Common myeloid progenitor, CD34-positive (primary cell): ENCODE measurements at regions not wholly inside any gene's neighbourhood (a gene's known extent, or its start where the extent isn't known, plus 50 kb on each side); places are given as distances from the start of the nearest gene placed in this dataset.

Experiments used
- CTCF ChIA-PET: fragments of 350-600 bp; sonication (Branson Sonifier 250); formaldehyde crosslinking; loops from one replicate; lab custom pipeline; 2021; ENCODE audit warnings: antibody characterized with exemption; lab: Charles Lee
- POLR2A ChIA-PET: fragments of 350-600 bp; sonication (Branson Sonifier 250); formaldehyde crosslinking; loops from one replicate; lab custom pipeline; 2021; ENCODE audit warnings: antibody characterized with exemption; lab: Charles Lee
- DNase-seq, 3 donors: peaks; one replicate each; pipeline versions ENCODE4 v3.0.0 to v3.0.0-alpha.2; 2013
- H3K27ac ChIP-seq, 2 experiments: 1 replicate in 1 of 2; 2 replicates in 1 of 2; pipeline ENCODE4 v1.7.0; 2013; ENCODE audit warnings: inconsistent platforms in 2 of 2, low read length in 2 of 2, mild to moderate bottlenecking in 2 of 2, low read depth in 1 of 2, moderate library complexity in 1 of 2; ENCODE audit not compliant: severe bottlenecking in 2 of 2, insufficient read depth in 1 of 2, poor library complexity in 1 of 2
- H3K27me3 ChIP-seq, 5 experiments: replicated peaks in 2 of 5; 1 replicate in 3 of 5; 2 replicates in 2 of 5; pipeline versions ENCODE4 v1.6.1 to v1.7.0; 2013; ENCODE audit warnings: low read length in 4 of 5, mild to moderate bottlenecking in 2 of 5, moderate library complexity in 2 of 5, inconsistent platforms in 1 of 5; ENCODE audit not compliant: insufficient read depth in 5 of 5, control insufficient read depth in 4 of 5
- H3K36me3 ChIP-seq, 4 experiments: 1 replicate in 2 of 4; 2 replicates in 2 of 4; pipeline versions ENCODE4 v1.6.1 to v1.7.0; 2013; ENCODE audit warnings: low read length in 3 of 4, control low read depth in 1 of 4, mild to moderate bottlenecking in 1 of 4; ENCODE audit not compliant: control insufficient read depth in 4 of 4, insufficient read depth in 4 of 4
- H3K4me1 ChIP-seq, 4 experiments: 1 replicate in 3 of 4; 2 replicates in 1 of 4; pipeline versions ENCODE4 v1.6.1 to v1.7.1; 2013; ENCODE audit warnings: low read length in 3 of 4, mild to moderate bottlenecking in 3 of 4, control low read depth in 1 of 4, inconsistent platforms in 1 of 4, moderate library complexity in 1 of 4; ENCODE audit not compliant: control insufficient read depth in 4 of 4, insufficient read depth in 4 of 4; ENCODE audit errors: control extremely low read depth in 1 of 4
- H3K4me3 ChIP-seq, 7 experiments: 1 replicate in 4 of 7; 2 replicates in 3 of 7; pipeline versions ENCODE4 v1.5.1 to v1.7.0; 2013; ENCODE audit warnings: mild to moderate bottlenecking in 7 of 7, low read length in 6 of 7, moderate library complexity in 6 of 7, inconsistent platforms in 2 of 7, low read depth in 2 of 7, control low read depth in 1 of 7; ENCODE audit not compliant: insufficient read depth in 4 of 7, control insufficient read depth in 1 of 7; ENCODE audit errors: extremely low read depth in 1 of 7
- H3K9me3 ChIP-seq, 5 experiments: 1 replicate in 4 of 5; 2 replicates in 1 of 5; pipeline versions ENCODE4 v1.6.1 to v1.7.1; 2013; ENCODE audit warnings: low read length in 4 of 5, mild to moderate bottlenecking in 2 of 5, inconsistent platforms in 1 of 5, low read depth in 1 of 5, moderate library complexity in 1 of 5; ENCODE audit not compliant: control insufficient read depth in 4 of 5, insufficient read depth in 2 of 5; ENCODE audit errors: control extremely low read depth in 1 of 5
- WGBS: methylation state at CpG from one replicate; pipeline ENCODE4 v1.1.5; 2013; ENCODE audit not compliant: insufficient coverage; 5-methylcytosine and 5-hydroxymethylcytosine counted together

DNA sequence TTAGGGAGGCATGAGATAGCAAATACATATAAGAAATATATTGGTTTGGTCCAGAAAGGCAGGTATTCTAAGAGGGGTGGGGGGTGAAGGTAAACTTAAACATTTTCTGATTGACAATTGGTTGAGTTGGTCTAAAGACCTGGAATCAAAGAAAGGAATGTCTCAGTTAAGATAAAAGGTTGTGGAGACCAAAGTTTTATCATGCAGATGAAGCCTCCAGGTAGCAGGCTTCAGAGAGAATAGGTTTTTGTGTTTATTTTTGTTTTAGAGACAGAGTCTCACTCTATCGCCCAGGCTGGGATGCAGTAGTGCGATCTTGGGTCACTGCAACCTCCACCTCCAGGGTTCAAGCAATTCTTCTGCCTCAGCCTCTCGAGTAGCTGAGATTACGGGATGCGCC is 80.5 kb downstream of the NPAP1 start:
- 94% methylated on average over 5 of the region's 5 CpGs for WGBS
- H3K36me3 ChIP-seq = no peaks in the 10 kb centered on the region
- peaks cover 0 to 2% (median 0%) of the 10 kb centered on the region in 5 experiments for H3K9me3 ChIP-seq
- H3K4me1 ChIP-seq = no peaks in the 10 kb centered on the region
- no peak overlapping the region for H3K4me3 ChIP-seq
- DNase-seq = no peak
- no peaks in the 10 kb centered on the region for H3K27me3 ChIP-seq
- no peak overlapping the region for H3K27ac ChIP-seq
- ChIA-PET CTCF (no interaction called here), POLR2A (no interaction called here)

DNA sequence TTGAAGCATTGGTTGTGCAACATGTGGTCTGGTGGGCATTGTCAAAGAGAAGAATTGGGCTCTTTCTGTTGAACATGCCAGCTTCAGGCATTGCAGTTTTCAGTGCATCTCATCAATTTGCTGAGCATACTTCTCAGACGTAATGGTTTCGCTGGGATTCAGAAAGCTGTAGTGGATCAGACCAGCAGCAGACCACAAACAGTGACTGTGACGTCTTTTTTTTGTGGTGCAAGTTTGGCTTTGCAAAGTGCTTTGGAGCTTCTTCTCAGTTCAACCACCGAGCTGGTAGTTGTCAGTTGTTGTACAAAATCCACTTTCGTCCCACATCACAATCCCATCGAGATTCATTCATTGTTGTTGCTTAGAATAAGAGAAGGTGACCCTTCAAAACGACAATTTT is 84.5 kb downstream of the NPAP1 start:
- POLR2A ChIA-PET = no interaction called here
- Histone ChIP-seq H3K27me3 (no peaks in the 10 kb centered on the region), H3K36me3 (no peaks in the 10 kb centered on the region), H3K9me3 (no peaks in the 10 kb centered on the region), H3K4me1 (no peaks in the 10 kb centered on the region), H3K4me3 (no peak overlapping the region), H3K27ac (no peak overlapping the region)
- CTCF ChIA-PET = no interaction called here
- DNase-seq = no peak
- 83% methylated on average over 4 of the region's 7 CpGs for WGBS

DNA sequence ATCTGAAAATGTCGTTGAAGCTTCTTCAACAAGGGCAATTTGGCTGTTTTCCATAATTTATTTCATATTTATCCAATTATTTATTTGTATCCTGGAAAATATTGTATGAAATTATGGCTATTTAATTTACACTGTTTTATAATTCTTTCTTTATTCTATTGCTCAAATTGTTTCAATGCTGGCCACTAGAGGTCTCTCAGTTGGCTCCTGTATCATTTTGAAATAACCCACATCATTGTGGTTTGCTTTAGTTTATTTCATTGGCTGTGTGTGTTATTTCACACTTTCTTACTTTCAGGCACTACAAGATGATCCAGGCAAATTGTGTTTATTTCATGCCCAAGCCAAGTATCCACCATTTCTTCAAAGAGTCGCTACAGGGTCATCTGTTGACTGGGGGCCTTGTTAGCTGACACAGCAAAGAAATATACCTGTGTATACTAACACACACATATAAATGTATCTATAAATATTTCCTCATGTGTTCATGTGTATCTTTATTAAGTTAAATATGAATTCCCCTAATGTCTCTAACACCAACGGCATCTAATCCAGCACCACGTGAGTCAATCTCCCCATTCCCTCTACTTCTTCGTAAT is 86.2 kb downstream of the NPAP1 start:
- peak; percentile 3 to 38 (median 35) for DNase-seq
- H3K4me3 ChIP-seq = no peak overlapping the region
- no peaks in the 10 kb centered on the region for H3K36me3 ChIP-seq
- no peaks in the 10 kb centered on the region for H3K4me1 ChIP-seq
- no peaks in the 10 kb centered on the region for H3K27me3 ChIP-seq
- CTCF ChIA-PET = no interaction called here
- H3K9me3 ChIP-seq = no peaks in the 10 kb centered on the region
- 93% methylated on average over 3 of the region's 5 CpGs for WGBS
- no peak overlapping the region for H3K27ac ChIP-seq
- POLR2A ChIA-PET = no interaction called here

DNA sequence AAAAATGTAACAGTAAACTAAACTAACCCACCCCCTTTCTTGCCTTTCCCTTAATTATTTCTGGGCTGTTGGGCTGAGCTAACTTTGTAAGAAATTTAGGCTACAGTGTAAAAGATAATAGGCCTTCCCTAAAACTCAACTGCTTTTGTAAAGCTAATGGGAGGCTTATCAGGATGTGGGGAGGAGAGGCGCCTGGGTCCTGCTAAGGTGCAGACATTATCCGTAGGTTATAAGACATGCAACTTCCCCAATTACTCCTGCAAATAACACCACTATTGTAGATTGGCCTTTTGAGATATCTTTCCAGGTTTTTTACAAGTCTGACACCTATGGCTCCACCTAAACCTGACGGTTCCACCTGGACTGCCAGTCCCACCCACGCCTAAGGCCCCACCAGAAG is 88.3 kb downstream of the NPAP1 start:
- no peaks in the 10 kb centered on the region for H3K4me1 ChIP-seq
- ChIA-PET CTCF (interaction anchor here (1.5 kb wide), 1 partner anchor 737 kb away, joined by 3 read pairs; no protein-coding TSS in a partner anchor), POLR2A (no interaction called here)
- H3K4me3 ChIP-seq = no peak overlapping the region
- no peaks in the 10 kb centered on the region for H3K27me3 ChIP-seq
- WGBS = 94% methylated on average over 2 of the region's 4 CpGs
- no peaks in the 10 kb centered on the region for H3K9me3 ChIP-seq
- no peak for DNase-seq
- no peak overlapping the region for H3K27ac ChIP-seq
- H3K36me3 ChIP-seq = no peaks in the 10 kb centered on the region

DNA sequence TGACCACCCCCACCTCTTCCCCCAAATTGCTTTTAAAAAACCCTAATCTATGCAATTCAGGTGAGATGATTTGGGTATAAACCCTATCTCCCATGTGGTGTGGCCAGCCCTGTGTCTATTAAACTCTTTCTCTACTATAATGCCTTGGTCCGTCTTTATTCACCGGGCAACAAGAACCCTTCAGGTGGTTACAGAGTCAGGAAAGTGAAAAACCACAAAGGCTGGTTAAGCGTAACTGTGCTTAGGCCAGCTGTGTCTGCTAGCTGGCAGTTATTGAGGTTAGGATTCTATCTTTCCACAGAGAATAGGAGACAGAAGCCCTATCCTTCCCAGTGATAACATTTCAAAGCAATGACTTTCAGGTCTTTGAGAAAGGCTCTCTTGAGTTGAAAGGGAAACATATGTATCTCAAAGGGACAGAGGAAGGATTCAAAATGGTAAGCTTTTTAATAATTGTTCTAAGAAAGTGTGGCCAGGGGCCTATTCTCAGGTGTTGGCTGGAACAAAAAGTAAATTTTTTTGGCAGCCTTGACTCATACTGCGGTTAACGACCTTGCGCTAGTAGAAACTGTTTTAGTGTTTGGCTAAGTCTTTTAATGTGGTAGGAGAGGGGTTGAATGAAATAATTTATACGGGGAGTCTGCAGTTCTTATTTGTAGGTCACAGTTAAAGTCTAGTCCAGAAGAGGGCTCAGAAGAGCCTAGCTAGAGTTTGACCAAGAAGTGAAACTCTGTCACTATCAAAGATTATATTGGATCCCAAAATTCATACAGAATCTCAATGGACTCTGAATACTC is 89.0 kb downstream of the NPAP1 start:
- H3K27me3 ChIP-seq = no peaks in the 10 kb centered on the region
- 88% methylated on average over 5 of the region's 7 CpGs for WGBS
- no peaks in the 10 kb centered on the region for H3K9me3 ChIP-seq
- no peak overlapping the region for H3K4me3 ChIP-seq
- ChIA-PET CTCF (interaction anchor here (1.5 kb wide), 1 partner anchor 737 kb away, joined by 3 read pairs; no protein-coding TSS in a partner anchor), POLR2A (no interaction called here)
- no peak for DNase-seq
- no peak overlapping the region for H3K27ac ChIP-seq
- no peaks in the 10 kb centered on the region for H3K36me3 ChIP-seq
- H3K4me1 ChIP-seq = no peaks in the 10 kb centered on the region

DNA sequence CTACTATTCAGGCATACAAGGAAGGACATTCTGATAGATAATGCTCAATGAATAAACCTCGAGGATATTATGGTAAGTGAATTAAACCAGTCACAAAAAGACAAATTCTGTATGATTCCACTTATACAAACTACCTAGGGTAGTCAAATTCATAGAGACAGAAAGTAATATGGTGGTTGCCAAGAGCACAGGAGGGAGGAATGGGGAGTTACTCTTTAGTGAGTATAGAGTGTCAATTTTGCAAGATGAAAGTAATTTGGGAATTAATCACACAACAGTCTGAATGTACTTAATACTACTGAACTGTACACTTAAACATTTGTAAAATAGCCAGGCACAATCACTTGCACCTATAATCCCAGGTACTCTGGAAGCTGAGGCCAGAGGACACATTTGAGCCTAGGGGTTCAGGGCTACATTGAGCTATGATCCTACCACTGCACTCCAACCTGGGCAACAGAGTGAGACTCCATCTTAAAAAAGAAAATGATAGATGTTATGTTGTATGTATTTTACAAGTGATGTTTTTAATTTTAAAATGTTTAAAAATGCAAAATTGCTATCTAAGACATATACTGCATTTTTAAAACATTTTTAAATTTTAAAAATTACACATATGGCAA is 91.0 kb downstream of the NPAP1 start:
- CTCF ChIA-PET = no interaction called here
- no peaks in the 10 kb centered on the region for H3K36me3 ChIP-seq
- H3K4me1 ChIP-seq = no peaks in the 10 kb centered on the region
- H3K4me3 ChIP-seq = no peak overlapping the region
- H3K27me3 ChIP-seq = no peaks in the 10 kb centered on the region
- H3K27ac ChIP-seq = no peak overlapping the region
- peaks cover 0 to 3% (median 0%) of the 10 kb centered on the region in 5 experiments for H3K9me3 ChIP-seq
- peak in 1 of 3 donors; percentile 6 for DNase-seq
- POLR2A ChIA-PET = no interaction called here
- no CpG with 5 or more reads among the region's 1 CpG for WGBS

DNA sequence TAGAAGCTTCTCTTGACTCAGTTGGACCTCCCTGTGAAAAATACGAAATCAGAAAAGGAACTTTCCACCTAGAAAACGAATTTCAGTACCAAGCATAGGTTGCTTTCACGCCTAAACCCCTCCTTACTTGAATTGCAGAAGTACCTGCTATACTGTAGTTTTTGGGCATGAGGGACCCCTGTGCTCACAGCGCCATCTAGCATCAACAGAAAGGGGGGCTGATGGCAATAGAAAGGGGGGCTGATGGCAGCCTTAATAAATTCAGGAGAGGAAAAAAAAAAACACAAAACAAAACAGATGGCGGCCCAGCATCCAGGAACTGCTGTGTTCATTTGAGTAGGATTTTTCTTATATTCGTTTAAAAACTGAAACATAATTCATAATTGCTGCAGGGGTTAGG is 96.7 kb downstream of the NPAP1 start:
- Histone ChIP-seq H3K9me3 (peaks cover 0 to 16% (median 7%) of the 10 kb centered on the region in 5 experiments), H3K36me3 (no peaks in the 10 kb centered on the region), H3K27ac (no peak overlapping the region), H3K4me1 (peaks cover 0 to 4% (median 0%) of the 10 kb centered on the region in 4 experiments), H3K27me3 (no peaks in the 10 kb centered on the region), H3K4me3 (peak overlapping the region in 4 of 7 experiments; percentile 61 to 78 (median 65))
- CTCF ChIA-PET = no interaction called here
- peak; percentile 5 to 26 (median 5) for DNase-seq
- POLR2A ChIA-PET = no interaction called here
- 23% methylated on average over 4 of the region's 6 CpGs for WGBS
